IPS DF 19.7 (cell line): ENCODE measurements at regions not wholly inside any gene's neighbourhood (a gene's known extent, or its start where the extent isn't known, plus 50 kb on each side); places are given as distances from the start of the nearest gene placed in this dataset.

ENCODE experiments used
- DNase-seq: peaks from one replicate; pipeline ENCODE4 v3.0.0-alpha.2; 2013; ENCODE audit warnings: low read depth, low spot score

- no peak for DNase-seq
Measured at GRCh38 chr17:33970279-33970678, 284.8 kb upstream of the CCL2 start.

GRCh38 chr17:33972763-33973162 lies 282.3 kb upstream of the CCL2 start:
- DNase-seq: no peak

DNA sequence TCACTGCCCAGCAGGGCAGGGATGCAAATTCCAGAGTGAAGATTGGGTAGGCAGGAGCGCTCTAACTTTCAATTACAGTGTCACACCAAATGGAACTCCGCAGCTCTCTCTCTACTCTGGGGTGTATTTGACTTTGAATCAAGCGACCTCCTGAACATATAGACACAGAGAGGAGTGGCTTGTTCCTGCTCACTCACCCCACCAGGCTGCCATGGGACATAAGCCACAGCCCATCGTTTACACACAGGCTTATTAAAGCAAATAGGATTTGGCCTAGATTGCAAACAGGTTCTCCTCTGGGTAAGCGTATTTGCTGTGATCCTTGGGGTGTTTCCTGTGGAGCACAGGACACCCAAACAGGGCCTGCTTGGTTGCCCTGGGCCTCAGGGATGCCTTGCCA lies 281.6 kb upstream of the CCL2 start:
- DNase-seq: no peak

DNA sequence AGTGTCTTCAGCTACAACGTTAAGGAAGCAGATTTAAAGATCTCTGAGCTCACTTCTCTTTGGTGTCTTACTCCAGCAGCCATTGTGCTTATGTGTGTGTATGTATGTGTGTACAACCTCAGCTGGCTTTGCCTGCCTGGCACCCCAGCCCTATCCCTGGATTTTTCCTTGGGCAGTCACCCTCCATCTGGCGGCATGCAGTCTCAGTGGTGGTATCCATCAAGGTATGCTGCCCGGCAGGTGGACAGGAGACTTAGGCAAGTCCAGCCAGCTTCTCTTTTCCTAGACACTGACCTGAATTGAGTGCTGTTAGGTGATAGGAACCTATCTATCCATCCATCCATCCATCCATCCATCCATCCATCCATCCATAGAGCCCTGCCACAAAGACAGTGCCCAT lies 280.8 kb upstream of the CCL2 start:
- no peak for DNase-seq

DNA sequence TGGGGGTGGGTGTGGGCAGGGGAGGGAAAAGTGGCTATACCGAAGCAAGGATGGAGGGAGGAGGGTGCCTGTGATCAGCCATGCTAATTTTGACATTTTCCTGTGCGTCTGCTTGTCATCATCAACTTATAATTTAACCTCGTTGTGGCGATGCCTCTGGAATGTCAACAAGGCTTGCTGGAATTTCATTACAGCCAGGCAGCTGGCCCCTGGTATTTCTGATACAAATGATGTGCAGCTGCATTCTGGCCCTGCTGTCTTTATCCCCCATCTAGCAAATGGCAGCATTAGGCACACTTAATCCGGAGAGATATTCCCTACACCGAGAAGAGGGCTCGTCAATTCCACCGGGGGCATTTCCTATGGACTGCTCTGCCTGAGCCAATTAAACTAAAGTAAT lies 278.3 kb upstream of the CCL2 start:
- no peak for DNase-seq

- DNase-seq: no peak
Measured at GRCh38 chr17:33977729-33978514, 277.2 kb upstream of the CCL2 start.

DNA sequence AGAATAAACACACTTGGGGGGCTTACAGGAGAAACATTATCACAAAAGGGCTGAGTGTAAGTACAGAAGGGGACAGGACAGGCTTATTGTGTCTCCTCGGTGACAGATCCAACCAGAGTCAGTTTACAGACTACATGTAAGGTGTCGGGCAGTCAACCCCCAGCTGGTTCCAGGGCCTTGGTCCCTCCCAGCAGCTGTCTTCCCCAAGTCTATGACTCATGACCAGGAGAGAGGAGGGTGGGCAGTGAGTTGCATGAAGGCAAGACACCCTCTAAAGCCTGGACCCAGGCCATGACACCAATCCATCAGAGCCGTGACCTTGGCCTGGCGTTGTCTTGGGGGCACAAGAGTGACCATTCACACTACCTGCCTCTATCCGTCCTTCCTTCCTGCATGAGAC lies 276.2 kb upstream of the CCL2 start:
- no peak for DNase-seq

GRCh38 chr17:33980193-33980592 lies 274.9 kb upstream of the CCL2 start:
- DNase-seq: no peak

DNA sequence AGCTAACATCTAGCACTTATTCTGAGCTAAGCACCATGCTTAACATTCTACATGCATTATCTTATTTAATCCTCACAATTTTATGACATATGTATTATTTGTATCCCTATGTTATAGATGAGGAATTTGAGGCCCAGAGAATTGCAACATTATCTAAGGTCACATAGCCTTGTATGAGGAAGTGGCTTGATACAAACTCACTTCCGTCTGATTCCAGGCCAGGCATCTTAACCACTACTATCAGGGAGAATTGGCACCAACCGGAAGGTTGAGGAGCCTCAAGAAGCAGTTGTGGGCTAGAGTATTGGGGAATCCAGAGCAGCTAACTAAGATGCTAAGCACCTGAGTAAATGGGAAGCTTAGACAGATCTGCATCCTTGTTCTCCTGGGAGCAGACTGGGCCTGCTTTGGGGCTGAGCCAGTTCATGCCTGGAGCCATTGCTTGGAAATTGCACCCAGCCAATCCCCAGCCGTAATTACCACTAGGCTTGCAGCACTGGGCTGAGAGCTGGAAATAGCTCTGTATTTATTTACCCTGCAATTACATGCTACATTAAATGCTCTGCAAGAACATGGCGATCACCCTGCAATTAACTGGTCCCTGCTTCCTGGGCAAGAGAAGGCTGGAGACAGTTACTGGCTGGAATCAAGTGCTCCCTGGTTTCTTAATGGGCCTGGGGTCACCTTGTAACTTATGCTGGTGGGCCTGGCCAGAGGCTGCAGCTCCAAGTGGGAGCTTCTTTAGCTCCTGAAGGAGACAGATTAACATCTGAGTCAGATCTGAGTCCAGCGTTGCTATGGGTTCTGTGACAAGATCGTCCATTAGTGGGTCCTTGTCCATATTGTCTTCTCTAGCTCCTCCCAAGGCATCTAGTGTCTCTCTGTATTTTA lies 273.1 kb upstream of the CCL2 start:
- no peak for DNase-seq

DNA sequence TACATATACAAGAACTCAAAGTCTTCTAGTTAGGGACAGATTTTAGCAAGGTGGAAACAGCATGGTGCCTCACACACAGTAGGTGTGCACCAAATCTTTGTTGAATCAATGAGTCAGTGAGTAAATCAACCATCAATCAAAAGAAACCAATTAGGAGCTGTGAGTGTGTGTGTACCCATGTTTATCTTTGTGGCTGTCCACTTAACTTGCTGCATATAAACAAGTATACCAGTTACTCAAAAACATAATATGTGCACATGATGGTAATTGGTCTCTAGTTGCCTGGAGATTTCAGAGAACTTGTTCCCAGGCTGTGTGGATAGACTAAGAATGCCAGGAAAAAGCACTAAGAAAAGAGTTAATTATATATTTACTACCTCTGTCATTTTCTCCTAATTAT lies 272.2 kb upstream of the CCL2 start:
- DNase-seq: no peak

GRCh38 chr17:33983824-33984574 lies 271.1 kb upstream of the CCL2 start:
- DNase-seq: no peak

- DNase-seq: no peak
Measured at GRCh38 chr17:33986088-33986487, 269.0 kb upstream of the CCL2 start.

DNA sequence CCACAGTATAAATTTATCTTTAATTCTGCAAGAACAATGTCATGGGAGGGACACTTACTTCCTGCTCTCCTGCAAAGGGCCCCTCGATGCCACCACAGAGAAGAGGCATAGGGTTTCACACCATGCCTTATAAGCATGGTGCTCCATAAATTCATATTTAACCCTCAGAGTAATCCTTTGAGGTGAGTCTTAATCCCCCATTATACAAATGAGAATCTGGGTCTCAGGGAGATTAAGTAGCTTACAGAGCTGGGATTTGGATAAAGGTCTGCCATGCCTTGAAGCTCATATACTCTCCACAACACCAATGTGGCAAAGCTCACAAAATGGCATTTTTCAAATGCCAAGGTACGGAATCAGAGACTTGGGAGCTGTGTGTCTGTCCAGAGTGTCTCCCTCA lies 268.5 kb upstream of the CCL2 start:
- no peak for DNase-seq

DNA sequence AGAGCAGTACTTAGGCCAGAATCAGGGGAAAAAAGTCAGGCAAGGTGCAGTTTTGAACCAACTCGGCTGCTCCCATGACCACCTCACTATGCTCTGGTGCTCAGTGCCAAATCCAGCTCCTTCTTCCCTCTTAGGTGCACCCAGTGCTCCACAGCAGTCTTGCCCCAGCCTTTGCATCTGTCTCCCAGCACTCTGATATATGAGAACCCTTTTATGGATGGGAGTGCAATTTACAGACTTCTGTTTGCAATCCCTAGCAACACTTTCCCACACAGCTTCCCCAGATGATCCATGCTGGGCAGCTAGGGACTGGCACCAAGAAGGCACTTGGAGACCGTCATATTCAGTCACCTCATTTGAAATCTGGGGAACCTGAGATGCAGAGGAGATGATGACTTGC lies 267.9 kb upstream of the CCL2 start:
- no peak for DNase-seq

DNA sequence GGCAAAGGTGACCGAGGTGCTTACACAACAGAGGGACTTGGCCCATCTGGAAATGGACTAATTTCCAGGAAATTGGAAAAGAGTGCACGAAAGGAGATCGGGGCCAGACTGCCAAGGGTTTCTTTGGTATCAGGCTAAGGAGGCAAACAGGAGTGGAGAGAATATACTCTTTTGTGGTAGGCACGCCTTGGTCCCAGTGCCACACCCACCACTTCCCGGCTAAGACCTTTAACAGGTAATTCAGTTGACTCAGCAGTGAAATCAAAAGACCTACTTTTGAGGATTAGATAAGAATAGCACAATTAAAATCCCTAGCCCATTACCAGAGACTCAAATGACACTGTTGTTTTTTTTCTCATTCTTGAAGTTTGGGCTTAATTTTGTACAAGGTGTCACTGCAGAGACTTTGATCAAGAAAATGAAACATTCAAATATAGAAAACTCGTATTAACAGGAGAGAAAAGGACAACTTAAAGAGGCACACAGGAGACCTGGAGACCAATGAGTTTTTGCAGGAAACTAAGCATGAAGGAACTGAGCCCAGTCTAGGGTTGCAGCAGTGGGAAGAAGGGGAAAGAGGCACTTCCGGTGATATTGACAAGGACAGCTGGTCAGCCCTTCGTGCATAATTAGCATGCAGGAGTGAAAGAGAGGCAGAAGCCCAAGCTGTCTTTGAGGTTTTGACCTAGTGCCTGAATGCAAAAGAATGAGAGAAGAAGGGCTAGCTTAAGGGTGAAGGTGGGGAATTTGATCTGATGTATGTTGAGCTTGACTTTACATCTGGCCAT lies 265.5 kb upstream of the CCL2 start:
- no peak for DNase-seq

DNA sequence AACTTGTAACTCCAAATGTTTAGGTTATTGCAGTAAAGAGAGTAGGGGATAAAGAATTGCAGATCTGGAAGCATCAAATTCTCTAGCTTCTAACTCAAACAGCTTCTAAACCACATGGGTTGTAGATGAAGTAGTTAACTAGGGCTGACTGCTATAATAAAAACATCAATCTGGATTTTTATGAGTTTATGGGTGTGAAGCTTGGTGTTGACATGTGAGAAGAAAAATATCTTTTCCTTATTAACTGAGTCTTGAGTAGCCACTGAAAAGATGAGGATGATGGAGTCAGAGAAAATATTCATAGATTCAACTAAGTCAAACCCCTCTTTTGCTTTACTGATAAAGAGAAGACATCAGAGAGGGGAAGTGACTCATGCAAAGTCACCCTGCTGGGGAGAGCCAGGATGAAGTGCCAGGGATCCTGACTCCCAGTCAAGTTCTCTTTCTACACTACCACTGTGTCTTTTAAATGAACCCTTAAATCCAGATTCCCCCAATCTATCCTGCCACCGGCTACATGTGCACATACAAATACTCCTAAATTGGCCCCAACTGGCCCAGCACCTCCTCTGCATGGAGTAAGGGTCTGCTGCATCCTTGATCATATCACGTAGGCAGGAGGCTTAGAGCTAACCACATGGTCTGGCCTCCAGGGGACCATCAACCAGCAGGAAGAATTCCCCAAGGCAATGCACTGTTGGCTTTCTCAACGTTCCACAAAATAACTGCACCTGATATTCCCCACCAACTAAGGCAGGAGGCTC lies 264.0 kb upstream of the CCL2 start:
- DNase-seq: no peak

- no peak for DNase-seq
Measured at GRCh38 chr17:33992113-33992512, 263.0 kb upstream of the CCL2 start.

DNA sequence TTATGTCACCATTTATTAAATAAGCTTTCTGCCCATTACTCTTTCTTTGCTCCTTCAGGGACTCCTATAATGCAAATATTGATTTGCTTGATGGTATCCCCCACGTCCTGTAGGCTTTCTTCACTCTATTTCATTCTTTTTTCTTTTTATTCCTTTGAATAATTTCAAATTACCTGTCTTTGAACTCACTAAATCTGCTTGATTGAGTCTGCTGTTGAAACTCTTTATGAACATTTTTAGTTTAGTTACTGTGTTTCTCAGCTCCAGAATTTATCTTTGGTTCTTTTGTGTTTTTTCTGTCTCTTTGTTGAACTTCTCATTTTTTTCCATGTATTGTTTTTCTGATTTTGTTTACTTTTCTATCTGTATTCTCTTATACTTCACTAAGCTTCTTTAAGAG lies 254.4 kb upstream of the CCL2 start:
- DNase-seq: no peak

DNA sequence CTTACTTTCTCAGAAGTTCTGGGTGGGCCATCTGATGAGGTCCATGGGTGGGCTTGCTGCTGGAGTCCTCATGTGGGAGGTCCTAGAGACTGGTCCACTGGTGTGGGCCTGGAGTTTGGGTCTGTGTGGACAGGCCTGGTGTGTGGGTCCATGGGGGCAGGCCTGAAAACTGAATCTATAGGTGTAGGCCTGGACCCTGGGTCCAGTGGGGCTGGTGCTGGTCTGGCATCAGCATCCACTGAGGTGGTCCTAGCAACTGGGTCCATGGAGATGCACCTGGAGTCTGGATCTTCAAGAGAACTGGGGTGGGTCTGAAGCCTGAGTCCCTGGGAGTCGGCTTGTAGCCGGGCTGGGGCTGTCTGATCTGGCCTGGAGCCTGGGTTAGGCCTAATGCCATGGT lies 253.8 kb upstream of the CCL2 start:
- no peak for DNase-seq

DNA sequence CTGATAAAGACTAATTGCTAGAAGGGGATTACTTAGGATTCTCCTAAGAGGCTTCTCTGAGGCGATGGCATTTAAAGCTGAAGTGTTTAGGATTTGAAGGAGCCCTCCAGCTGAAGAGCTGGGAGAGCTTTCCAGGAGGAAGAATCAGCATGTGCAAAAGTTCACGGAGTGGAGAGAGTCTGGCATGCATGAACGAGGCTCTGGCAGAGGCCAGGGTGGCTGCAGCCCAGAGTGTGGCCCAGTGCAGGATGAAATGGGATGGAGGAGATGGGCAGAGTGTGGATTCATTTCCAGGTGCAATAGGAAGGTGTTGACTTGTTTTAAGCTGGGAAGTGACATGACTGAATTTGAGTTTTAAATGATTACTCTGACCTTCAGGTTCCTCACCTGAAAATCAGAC lies 249.0 kb upstream of the CCL2 start:
- DNase-seq: no peak

GRCh38 chr17:34008125-34008524 lies 247.0 kb upstream of the CCL2 start:
- DNase-seq: no peak
